Activated CD8-positive, alpha-beta T cell treated with anti-CD3 and anti-CD28 coated beads, Interleukin-2, amount 10 ng/mL, durations not matched to agents 7 days and 5 days (primary cell): ENCODE measurements at regions not wholly inside any gene's neighbourhood (a gene's known extent, or its start where the extent isn't known, plus 50 kb on each side); places are given as distances from the start of the nearest gene placed in this dataset.

Experiments used
- ATAC-seq: fragments of 150-1000 bp; cut with Tn5 transposase; one replicate; pipeline ENCODE4 v1.10.0; 2021; ENCODE audit warnings: moderate library complexity
- CTCF ChIA-PET: fragments of 350-600 bp; sonication (Branson Sonifier 250); formaldehyde crosslinking; loops from one replicate; lab custom pipeline; 2021; ENCODE audit warnings: antibody characterized with exemption; lab: Charles Lee
- POLR2A ChIA-PET: fragments of 350-600 bp; sonication (Branson Sonifier 250); formaldehyde crosslinking; loops from one replicate; lab custom pipeline; 2021; ENCODE audit warnings: antibody characterized with exemption; lab: Charles Lee
- DNase-seq: peaks from one replicate; pipeline ENCODE4 v3.0.0-alpha.2; 2020
- H3K27ac Mint-ChIP-seq: one replicate; pipeline ENCODE4 v1.8.0; 2021; ENCODE audit warnings: mild to moderate bottlenecking, mixed read lengths
- H3K27me3 Mint-ChIP-seq: one replicate; pipeline ENCODE4 v1.8.0; 2021; ENCODE audit warnings: low read depth, mixed read lengths
- H3K36me3 Mint-ChIP-seq: one replicate; pipeline ENCODE4 v1.8.0; 2021; ENCODE audit warnings: low read depth, mixed read lengths
- H3K4me1 Mint-ChIP-seq: one replicate; pipeline ENCODE4 v1.8.0; 2021; ENCODE audit warnings: low read depth, mixed read lengths
- H3K4me3 Mint-ChIP-seq: one replicate; pipeline ENCODE4 v1.8.0; 2021; ENCODE audit warnings: mild to moderate bottlenecking, mixed read lengths
- H3K9me3 Mint-ChIP-seq: one replicate; pipeline ENCODE4 v1.8.0; 2022; ENCODE audit warnings: mixed read lengths; ENCODE audit not compliant: insufficient read depth

DNA sequence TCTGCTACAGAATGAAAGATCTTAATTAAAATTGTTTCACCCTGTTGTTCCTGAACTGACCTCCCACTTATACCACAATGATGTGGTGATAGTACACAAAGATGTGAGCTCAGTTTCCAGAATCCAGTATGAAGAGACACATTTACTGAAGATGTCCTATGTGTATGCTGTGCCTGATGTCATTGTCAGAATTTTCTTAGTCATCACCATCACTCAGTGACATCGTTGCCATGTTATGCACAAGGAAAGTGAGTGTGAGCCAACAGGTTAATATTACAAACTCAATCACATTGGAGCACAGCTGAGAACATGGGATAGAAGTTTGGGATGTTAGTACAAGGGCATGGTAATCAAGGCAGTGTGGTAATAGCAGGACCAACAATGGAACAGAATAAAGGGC, 199.7 kb upstream of the CHRNA7 start:
- Mint-ChIP-seq H3K4me3 (no peak overlapping the region), H3K9me3 (no peaks in the 10 kb centered on the region), H3K27ac (no peak overlapping the region), H3K36me3 (no peaks in the 10 kb centered on the region), H3K4me1 (no peaks in the 10 kb centered on the region), H3K27me3 (no peaks in the 10 kb centered on the region)
- POLR2A ChIA-PET = no interaction called here
- CTCF ChIA-PET = no interaction called here
- DNase-seq (no peak), ATAC-seq (no peak)

DNA sequence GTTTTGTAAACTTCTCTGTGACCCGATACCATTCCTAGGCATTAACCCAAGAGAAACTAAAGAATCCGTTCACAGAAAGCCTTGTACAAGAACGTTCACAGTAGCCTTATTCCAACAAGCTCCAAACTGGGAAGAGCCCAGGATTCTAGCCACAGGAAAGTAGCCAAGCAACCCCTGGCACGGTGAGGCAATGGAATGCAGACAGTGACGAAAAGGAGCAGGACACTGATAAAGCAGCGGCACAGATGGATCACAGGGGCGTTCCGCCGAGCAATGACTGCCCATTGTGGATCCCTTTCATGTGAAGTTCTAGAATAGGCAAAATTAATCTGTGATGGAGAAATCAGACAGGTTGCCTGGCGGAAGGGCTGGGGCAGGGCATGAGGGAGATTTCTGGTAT, 198.7 kb upstream of the CHRNA7 start:
- H3K4me3 Mint-ChIP-seq = no peak overlapping the region
- DNase-seq = no peak
- H3K9me3 Mint-ChIP-seq = no peaks in the 10 kb centered on the region
- ChIA-PET POLR2A (no interaction called here), CTCF (no interaction called here)
- H3K27ac Mint-ChIP-seq = no peak overlapping the region
- H3K27me3 Mint-ChIP-seq = no peaks in the 10 kb centered on the region
- no peaks in the 10 kb centered on the region for H3K4me1 Mint-ChIP-seq
- H3K36me3 Mint-ChIP-seq = no peaks in the 10 kb centered on the region
- no peak for ATAC-seq

DNA sequence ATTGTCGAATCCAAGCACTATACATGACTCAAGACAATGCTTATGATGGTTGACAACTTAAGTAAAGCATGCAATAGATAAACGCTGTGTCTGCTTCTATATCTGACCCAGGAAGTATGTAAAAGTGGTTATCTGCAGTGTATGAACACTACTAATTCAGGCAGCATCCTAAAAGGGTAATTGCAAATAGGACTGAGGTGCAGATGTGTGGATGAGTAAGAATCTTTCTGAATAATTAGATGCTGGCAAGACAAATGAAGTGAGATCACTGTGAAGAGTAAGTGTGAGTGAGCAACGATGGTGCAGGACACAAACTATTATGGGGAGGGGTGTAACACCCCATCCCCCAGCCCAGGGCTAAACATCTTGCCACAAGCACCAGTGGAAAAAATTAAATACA, 195.7 kb upstream of the CHRNA7 start:
- ChIA-PET POLR2A (no interaction called here), CTCF (no interaction called here)
- DNase-seq (no peak), ATAC-seq (no peak)
- Mint-ChIP-seq H3K4me1 (no peaks in the 10 kb centered on the region), H3K4me3 (no peak overlapping the region), H3K36me3 (no peaks in the 10 kb centered on the region), H3K27ac (no peak overlapping the region), H3K27me3 (no peaks in the 10 kb centered on the region), H3K9me3 (no peaks in the 10 kb centered on the region)

DNA sequence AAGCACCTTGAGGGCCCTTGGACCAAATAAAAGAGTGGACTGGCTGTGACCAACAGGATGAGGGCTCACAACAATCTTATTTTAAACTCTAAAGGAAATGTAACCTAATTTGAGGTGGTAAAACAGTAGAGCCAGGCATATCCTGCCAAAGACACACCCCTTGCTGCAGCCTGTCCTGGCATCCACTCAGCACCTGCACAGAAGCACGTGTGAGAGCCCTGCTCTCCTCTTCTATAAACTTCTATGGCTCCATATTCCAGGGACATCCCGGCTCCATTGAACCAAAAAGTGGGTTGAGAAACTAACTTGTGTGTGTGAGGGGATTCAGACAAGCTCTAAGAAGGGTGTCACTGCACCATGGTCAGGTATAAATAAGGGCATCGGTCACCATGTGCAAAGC, 190.9 kb upstream of the CHRNA7 start:
- no peaks in the 10 kb centered on the region for H3K4me1 Mint-ChIP-seq
- DNase-seq = no peak
- H3K9me3 Mint-ChIP-seq = no peaks in the 10 kb centered on the region
- H3K27ac Mint-ChIP-seq = no peak overlapping the region
- H3K36me3 Mint-ChIP-seq = no peaks in the 10 kb centered on the region
- H3K27me3 Mint-ChIP-seq = no peaks in the 10 kb centered on the region
- no peak for ATAC-seq
- POLR2A ChIA-PET = no interaction called here
- H3K4me3 Mint-ChIP-seq = no peak overlapping the region
- CTCF ChIA-PET = no interaction called here

DNA sequence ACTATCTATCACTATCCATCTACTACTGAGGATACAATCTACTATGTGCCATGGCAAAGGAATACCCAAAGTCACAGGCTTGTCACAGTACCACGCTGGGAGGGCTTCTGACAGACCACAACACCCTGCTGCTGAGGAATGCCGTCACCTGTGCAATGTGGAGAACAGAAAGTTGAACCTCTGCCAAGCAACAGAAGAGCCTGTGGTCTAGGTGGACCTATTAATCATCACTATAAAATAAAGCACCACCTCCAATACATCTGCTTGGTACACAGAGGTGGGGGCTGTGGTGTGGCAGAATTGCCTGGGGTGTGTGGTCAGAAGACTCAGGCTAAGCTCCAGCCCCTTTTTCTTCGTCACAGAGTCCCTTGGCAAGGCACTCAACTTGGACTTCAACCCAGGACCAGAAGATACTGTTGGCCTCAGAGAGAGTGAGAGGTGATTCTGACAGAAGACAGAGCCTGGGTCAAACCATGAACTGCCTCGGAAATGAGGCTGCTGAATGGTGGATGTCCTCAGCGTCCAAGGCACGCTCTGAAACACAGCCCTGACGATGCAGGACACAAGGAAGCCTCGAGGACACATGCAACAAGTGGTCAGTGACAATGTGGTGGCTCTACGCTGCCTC, 189.4 kb upstream of the CHRNA7 start:
- H3K27ac Mint-ChIP-seq = no peak overlapping the region
- H3K4me3 Mint-ChIP-seq = no peak overlapping the region
- DNase-seq (no peak), ATAC-seq (no peak)
- H3K36me3 Mint-ChIP-seq = no peaks in the 10 kb centered on the region
- CTCF ChIA-PET = no interaction called here
- no peaks in the 10 kb centered on the region for H3K4me1 Mint-ChIP-seq
- no peaks in the 10 kb centered on the region for H3K27me3 Mint-ChIP-seq
- POLR2A ChIA-PET = no interaction called here
- no peaks in the 10 kb centered on the region for H3K9me3 Mint-ChIP-seq

DNA sequence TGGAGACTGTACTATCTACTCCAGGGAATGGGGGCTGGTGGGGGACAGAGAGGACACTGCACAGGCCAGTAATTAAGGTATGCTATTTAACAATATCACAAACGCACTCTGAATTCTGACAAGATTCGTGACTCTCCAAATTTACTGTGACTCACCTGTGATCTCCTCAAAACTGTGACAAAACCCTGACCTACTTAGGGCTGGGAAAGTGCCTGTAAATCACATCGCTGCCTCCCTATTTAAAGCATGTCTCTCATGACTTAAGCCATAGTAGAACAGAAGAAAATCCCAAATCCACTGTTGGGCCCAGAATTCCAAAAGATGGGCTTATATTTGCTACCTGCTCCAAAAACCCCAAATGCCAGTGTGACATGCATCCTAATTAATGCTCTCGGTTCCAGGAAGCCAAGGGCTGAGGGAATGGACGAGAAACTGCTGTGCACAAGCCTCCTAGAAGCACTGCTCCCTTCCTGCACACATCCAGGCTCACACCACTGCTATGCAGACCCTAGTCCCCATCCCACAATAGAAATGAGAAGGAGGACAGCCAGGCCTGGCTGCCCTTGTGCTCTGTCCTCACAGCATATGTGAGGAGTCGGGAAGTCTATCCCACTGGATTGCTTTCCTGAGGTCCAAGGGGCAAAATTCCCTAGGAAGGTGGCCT, 187.7 kb upstream of the CHRNA7 start:
- H3K27me3 Mint-ChIP-seq = no peaks in the 10 kb centered on the region
- H3K36me3 Mint-ChIP-seq = no peaks in the 10 kb centered on the region
- H3K4me3 Mint-ChIP-seq = no peak overlapping the region
- no peaks in the 10 kb centered on the region for H3K9me3 Mint-ChIP-seq
- no peak overlapping the region for H3K27ac Mint-ChIP-seq
- ATAC-seq = no peak
- DNase-seq = no peak
- no peaks in the 10 kb centered on the region for H3K4me1 Mint-ChIP-seq
- POLR2A ChIA-PET = no interaction called here
- CTCF ChIA-PET = no interaction called here

DNA sequence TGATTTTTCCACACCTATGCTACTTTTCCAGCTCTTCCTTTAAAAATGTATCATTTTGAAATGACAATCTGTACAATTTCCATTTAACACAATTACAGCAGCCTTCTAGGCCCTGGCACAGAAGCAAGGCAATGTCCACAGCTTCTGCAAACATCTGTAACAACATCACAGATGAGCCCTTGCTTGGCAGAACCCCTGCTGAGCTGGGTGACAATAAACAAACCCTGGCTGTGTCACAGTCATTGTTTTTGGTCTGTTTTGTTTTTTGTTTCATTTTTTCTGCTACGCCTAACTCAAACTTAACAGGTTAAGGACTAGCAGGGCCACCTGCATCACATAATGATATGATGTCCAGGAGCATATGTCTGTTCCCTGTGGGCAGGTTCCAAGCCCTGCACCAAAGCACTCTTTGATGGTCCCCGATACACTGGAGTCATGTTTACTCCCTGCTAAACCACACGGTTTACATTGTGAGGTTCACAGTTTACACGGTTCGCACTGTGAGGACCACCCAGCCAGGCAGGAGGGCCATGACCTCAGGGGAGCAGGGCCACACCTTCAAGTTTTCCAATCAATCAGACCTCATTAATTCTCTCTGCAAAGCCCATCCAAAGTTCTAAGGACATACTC, 186.8 kb upstream of the CHRNA7 start:
- POLR2A ChIA-PET = no interaction called here
- H3K4me3 Mint-ChIP-seq = no peak overlapping the region

DNA sequence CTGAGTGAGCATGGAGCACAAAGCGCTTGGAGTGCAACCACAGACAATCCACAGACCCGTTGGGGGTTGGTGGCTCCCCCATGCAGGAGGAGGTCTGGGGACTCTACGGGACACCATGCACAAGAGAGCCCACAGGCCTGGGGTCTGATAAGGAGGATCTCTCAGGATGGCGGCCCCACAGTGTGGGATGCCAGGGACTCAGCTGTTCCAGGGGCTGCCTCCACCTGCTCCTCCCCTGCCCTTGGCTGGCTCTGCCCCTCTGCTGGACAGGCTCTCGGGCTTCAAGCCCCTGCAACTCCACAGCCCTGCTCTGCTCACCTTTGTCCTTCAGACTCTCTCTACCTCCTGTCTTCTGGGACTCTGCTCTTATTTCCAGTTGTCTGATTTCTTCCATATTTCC, 184.5 kb upstream of the CHRNA7 start:
- POLR2A ChIA-PET = no interaction called here
- Mint-ChIP-seq H3K4me1 (no peaks in the 10 kb centered on the region), H3K9me3 (no peaks in the 10 kb centered on the region), H3K27ac (no peak overlapping the region), H3K27me3 (no peaks in the 10 kb centered on the region), H3K36me3 (no peaks in the 10 kb centered on the region), H3K4me3 (no peak overlapping the region)
- DNase-seq = no peak
- ATAC-seq = no peak
- CTCF ChIA-PET = no interaction called here

More for the DNA sequence above, 186.8 kb upstream of the CHRNA7 start:
- H3K36me3 Mint-ChIP-seq = no peaks in the 10 kb centered on the region
- no peak overlapping the region for H3K27ac Mint-ChIP-seq
- CTCF ChIA-PET = no interaction called here
- no peaks in the 10 kb centered on the region for H3K4me1 Mint-ChIP-seq
- H3K9me3 Mint-ChIP-seq = no peaks in the 10 kb centered on the region
- DNase-seq = no peak
- no peak for ATAC-seq
- H3K27me3 Mint-ChIP-seq = no peaks in the 10 kb centered on the region

DNA sequence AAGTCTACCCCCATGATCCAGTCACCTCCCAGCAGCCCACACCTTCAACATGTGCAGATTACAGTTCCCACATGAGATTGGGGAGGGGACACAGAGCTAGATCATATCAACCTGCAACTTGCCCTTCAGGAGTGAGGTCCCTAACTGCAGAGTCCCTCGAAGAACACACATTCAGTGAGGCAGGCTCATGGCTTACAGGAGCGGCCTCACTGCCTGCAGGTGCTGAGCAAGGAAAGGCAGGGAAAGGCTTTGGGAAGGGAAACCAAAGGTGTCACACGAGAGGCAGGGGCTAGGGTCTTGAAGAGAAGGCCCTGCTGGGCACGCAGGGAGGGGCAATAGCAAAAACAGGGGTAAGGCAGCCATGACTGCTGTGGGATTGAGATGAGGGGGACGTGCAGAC, 182.4 kb upstream of the CHRNA7 start:
- H3K36me3 Mint-ChIP-seq = no peaks in the 10 kb centered on the region
- no peaks in the 10 kb centered on the region for H3K27me3 Mint-ChIP-seq
- H3K4me1 Mint-ChIP-seq = no peaks in the 10 kb centered on the region
- POLR2A ChIA-PET = no interaction called here
- DNase-seq (no peak), ATAC-seq (no peak)
- no peaks in the 10 kb centered on the region for H3K9me3 Mint-ChIP-seq
- CTCF ChIA-PET = no interaction called here
- no peak overlapping the region for H3K4me3 Mint-ChIP-seq
- no peak overlapping the region for H3K27ac Mint-ChIP-seq

DNA sequence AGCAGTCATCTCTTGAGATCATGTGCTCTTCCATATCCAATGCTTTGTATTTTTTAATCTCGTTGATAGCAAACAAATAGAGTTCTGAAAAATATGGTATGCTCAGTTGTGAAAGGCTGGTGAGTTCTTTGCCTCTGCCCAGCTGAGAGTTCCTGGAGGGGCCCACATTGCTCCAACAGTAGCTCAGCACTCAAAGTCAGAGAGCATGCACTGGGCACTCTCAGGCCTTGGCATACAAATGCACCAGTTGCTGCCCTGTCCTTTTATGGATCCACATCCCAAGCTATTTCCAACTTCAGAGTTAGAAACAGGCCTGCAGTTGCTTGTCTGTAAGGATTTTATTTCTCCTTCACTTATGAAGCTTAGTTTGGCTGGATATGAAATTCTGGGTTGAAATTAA, 181.7 kb upstream of the CHRNA7 start:
- H3K4me1 Mint-ChIP-seq = no peaks in the 10 kb centered on the region
- H3K36me3 Mint-ChIP-seq = no peaks in the 10 kb centered on the region
- H3K4me3 Mint-ChIP-seq = no peak overlapping the region
- H3K27me3 Mint-ChIP-seq = no peaks in the 10 kb centered on the region
- ATAC-seq (no peak), DNase-seq (no peak)
- ChIA-PET POLR2A (no interaction called here), CTCF (no interaction called here)
- H3K9me3 Mint-ChIP-seq = no peaks in the 10 kb centered on the region
- H3K27ac Mint-ChIP-seq = no peak overlapping the region

DNA sequence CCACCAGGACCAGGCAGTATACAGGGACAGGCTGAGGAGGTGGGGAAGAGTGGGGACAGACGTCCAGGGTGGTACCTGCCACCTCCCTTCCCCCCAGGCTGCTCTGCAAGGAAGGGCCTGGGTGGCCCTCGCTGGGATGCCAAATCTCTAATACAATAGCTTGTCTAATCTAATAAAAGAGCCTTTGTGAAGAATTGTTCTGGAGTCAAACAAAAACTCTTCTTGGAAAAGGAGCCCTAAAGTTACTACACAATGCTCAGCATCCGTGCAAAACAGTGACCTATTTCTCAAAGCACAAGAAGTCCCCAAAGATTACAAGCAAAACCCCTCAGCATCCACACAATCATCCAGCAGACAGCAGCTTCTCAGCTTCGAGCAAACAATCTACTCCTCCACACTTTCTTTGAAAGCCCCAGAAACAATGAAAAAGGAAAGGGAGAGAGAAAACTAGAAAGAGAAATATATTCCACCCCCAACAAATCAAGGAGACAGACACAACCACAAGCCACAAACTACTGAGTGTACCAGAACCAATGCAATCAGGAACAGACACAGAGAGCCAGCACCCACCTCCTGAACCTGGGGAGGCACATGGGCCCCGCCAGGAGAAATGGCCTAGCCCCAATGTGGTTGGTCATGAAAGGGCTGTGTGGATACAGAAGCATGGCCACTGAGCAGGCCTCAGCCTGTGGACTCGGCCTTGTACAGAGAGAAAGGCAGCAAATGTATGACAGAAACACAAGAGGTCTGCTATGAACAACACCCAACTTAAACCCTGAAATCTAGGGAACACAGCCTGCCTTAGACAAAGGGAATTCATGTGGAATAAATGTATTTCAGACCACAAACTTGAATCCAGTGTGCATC, 177.1 kb upstream of the CHRNA7 start:
- H3K27me3 Mint-ChIP-seq = peaks cover 9% of the 10 kb centered on the region
- ATAC-seq (no peak), DNase-seq (no peak)
- H3K4me3 Mint-ChIP-seq = no peak overlapping the region
- POLR2A ChIA-PET = no interaction called here
- H3K9me3 Mint-ChIP-seq = no peaks in the 10 kb centered on the region
- CTCF ChIA-PET = no interaction called here
- H3K27ac Mint-ChIP-seq = no peak overlapping the region
- H3K36me3 Mint-ChIP-seq = no peaks in the 10 kb centered on the region
- no peaks in the 10 kb centered on the region for H3K4me1 Mint-ChIP-seq

DNA sequence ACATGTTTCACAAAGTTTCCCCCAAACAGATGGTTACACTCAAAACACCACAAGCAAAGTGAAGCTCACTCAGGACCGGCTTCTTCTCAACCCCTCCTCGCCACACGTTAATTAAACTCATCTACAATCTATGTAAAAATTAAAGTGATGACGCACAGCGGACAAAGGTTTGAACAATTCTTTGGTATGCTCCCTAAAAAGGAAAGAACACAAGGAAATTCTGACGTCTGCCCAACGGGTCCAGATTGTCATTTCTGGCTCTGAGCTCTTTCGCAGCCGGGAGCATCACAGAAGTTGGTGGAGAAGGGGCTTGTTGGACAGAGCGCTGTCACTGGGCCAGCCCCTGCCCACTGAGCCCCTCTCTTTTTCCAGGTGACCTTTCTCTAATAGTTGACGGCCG, 173.7 kb upstream of the CHRNA7 start:
- H3K4me1 Mint-ChIP-seq = no peaks in the 10 kb centered on the region
- no peaks in the 10 kb centered on the region for H3K36me3 Mint-ChIP-seq
- H3K27me3 Mint-ChIP-seq = peaks cover 9% of the 10 kb centered on the region
- DNase-seq (no peak), ATAC-seq (no peak)
- H3K27ac Mint-ChIP-seq = no peak overlapping the region
- no peaks in the 10 kb centered on the region for H3K9me3 Mint-ChIP-seq
- ChIA-PET POLR2A (no interaction called here), CTCF (no interaction called here)
- no peak overlapping the region for H3K4me3 Mint-ChIP-seq
